Colon (tissue), 2 donors: ENCODE measurements at regions not wholly inside any gene's neighbourhood (a gene's known extent, or its start where the extent isn't known, plus 50 kb on each side); places are given as distances from the start of the nearest gene placed in this dataset.

Experiments used
- FAIRE-seq: peaks from 2 replicates; lab custom pipeline; 2012; peaks lifted over from hg19 to GRCh38; lab: Jason Lieb, UNC
- donor health status: control.
- donor health status: control.

DNA sequence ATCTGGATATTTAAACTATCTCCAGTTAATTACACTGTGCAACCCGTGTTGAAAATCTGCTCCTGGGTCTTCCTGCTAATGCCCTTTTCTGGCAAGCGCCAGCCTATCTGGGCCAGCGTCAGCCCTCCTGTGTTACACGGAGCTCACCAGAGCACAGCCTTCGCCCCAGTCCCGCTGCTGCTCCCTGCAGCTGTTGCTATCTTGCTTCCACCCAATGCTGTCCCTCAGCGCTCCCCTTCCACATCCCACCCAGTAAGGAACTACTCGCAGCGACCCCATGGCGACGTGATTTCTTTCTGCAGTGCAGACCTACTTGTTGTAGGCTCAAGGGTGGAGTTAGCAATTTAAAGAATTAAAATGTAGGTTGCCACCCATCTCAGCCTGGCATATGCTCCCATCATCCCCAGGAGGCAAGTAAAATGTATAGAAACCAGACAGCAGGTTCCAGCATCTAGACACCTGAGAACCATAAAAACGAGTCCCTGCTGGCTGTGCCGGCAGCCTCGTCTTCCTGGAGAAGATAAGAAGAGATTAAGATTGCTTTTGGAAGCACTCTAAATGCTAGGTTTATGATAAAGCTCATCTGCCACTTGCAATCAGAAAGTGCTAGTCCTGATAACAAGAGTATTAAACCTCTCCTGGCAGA, 254.3 kb upstream of the FOXQ1 start:
- no peak for FAIRE-seq

GRCh38 chr6:1055015-1055921, 256.6 kb upstream of the FOXQ1 start:
- FAIRE-seq: no peak

DNA sequence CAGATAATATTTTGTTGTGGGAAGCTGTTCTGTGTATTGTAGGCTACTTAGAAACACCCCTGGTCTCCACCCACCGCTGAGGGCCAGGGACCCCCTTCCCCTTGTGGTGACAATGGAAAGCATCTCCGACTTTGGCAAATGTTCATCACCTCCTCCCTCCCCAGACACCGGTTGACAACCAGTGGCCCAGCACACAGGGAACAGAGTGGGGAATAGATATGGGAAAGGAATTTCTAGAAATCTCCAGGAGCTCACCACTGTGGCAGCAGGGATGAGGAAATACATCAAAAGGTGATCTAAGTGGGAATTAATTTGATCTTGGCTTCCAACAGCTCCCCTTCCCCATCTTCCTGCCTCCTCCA, 257.3 kb upstream of the FOXQ1 start:
- FAIRE-seq: no peak

GRCh38 chr6:1053586-1053985, 258.3 kb upstream of the FOXQ1 start:
- FAIRE-seq: no peak

DNA sequence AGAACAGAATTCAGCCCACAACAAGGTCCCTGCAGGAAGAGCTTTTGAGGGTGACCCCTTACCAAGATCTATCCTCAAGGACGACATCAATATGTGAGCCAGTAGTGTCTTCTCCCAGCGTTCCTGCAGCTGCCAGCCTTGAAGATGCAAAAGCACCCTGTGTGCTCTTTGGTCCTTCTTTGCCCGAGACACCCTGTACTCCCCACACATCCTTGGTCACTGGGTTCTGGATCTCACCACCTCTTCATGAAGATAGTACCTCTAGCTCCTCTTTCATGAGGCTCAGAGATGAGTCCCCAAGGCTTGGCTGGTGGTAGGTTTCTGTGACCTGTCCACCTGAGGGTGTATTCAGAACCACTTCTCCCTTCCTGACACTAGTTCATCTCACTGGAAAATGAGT, 259.6 kb upstream of the FOXQ1 start:
- no peak for FAIRE-seq

DNA sequence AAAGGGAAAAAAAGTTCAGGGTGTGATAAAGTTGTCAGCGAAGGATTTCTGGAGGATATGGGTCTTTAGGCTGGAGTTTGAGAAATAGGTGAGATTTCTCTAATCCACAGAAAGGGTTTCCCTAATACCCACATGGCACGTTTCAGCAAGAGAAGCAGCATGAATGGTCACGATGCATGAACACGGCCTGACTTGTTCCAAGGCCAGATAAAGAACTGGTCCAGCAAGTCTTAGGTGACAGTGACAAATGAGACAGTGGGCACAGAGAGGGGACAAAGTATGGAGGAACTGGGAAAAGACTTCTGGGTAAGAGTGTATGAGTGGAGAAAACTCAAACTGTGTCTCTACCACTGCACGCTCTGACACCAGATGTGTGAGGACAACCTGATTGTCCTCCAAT, 262.0 kb upstream of the FOXQ1 start:
- FAIRE-seq: no peak

DNA sequence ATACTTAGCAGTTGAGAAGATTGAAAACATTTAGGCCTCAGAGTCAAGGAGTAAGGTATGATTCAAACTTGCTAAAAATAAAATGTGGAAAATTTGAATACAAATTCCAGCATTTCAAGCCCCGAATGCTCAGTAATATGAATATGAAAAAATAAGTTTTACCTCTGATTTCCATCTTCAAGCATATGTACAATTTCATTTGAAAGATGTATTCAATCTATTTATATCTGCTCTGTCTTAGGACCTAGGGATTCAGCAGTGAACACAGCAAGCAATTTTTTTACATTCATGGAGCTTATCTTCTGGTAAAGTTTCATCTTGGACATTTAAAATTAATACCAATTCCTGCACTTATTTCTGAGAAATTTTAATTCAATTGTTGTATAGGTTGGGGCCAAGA, 262.7 kb upstream of the FOXQ1 start:
- no peak for FAIRE-seq

- no peak for FAIRE-seq
These were observed 263.8 kb upstream of the FOXQ1 start for GRCh38 chr6:1047981-1048541.

- FAIRE-seq: no peak
These were observed 266.7 kb upstream of the FOXQ1 start for GRCh38 chr6:1045239-1045638.

DNA sequence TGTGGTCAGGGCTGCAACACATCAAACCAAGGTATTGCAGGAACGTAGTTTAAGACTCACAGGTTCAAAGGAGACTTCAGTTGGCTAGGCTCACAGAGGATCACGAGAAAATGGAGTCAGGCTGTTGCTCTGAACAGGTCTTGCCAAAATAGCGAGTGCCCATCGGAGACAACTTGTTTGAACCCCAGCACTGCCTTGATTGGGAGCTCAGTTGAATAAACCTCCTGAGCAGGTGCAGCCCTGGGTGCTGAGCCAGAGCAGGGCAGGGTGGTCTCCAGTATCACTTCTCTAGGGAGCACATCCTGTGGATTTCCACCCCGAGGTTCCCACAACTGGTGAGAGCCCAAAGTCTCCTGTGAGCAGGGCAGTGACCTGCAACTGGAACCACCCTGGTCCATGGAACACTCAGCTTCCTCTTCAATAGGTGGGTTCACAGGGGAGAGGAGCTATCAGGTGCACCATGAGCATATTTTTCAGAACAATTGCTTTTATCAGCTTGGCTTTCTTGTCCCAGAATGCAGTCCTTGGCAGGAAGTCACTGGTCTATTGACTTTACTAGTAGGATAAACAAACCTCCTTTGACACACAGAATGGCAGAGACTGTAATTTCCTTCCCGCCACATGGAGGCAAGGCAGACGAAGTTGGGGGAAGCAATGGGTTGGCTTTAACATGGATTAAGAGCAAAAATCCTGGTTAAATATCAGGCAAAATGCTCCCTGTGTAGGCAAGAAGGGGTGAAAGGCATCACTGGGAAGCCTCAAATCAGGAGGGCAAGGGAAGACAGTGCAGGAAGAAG, 267.7 kb upstream of the FOXQ1 start:
- no peak for FAIRE-seq

DNA sequence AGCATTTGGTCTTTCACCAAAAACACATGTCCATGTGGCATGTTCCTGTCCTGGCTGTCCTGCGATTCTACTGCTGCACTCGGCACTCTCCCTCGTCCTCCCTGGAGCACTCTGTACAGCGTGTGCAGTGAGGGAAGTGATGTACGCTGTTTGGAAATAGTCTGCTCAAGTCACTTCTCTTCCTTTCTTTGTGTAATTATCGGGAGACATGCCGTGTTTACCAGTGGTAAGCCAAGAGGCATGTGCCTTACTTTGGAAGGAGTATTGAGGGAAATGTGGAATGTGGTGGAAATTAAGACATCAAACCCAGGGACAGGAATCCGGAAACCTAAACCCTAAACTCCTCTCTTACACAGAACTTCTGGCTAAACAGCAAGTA, 268.5 kb upstream of the FOXQ1 start:
- FAIRE-seq: no peak

DNA sequence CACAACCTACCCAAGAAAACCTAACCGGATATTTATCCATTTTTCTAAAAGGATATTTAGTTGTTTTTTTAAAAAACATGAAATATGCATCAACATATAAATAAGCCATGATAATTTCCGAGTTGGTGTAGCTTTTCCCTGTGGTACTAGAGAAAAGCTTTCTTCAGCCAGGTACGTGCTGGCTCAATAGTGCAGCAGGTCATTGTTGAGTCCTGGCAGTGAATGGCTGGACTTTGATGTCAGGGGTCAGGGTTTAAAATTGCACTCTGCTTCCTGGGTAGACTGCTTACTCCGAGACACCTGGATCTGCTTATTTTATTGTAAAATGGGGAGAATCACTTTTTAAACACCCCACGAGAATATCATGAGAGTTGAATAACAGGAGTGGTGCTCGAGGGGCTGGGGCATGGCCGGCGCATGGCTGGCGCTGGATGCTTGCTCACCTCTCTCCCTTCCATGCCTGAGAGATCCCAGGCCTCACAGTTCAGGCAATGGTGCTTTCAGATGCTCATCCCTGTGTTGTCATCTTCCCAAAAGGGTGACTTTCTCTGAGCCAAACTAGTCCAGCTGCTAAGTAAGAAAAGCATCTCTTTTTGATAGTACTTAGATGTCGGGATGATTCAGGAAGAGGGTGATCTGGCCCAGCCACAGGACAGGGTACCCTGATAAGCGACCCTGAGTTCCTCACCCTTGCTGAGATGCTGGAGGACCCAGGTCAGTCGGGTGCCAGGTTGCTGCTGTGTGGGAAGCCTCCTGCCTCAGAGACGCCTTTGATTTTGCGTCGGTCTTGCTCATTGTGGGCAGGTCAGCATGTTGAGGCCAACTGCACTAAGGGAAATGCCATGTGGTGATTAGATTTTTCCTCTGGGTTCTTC, 269.1 kb upstream of the FOXQ1 start:
- no peak for FAIRE-seq

- FAIRE-seq: no peak
These were observed 271.5 kb upstream of the FOXQ1 start for GRCh38 chr6:1040393-1040792.

- no peak for FAIRE-seq
These were observed 272.2 kb upstream of the FOXQ1 start for GRCh38 chr6:1039746-1040145.

GRCh38 chr6:1039191-1039590, 272.7 kb upstream of the FOXQ1 start:
- FAIRE-seq: no peak

GRCh38 chr6:1037430-1038202, 274.3 kb upstream of the FOXQ1 start:
- no peak for FAIRE-seq

DNA sequence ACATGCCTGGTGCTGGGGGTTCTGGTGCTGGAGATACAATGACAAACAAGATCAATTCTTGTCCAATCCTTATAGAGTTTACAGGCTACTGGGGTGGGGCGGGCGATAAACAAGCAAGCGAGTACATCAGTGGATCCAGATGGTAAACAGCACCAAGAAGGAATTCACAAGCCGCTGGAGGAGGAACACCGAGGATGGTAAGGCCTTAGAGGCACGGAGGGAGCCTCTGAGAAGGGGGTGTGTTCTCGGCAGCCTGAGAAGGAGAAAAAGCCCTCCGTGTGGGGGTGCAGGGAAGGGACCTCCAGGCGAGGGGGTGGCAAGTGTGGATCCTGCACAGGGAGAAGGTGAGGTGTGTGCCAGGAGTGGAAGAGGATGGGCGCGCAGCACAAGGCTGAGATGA, 276.5 kb upstream of the FOXQ1 start:
- no peak for FAIRE-seq

DNA sequence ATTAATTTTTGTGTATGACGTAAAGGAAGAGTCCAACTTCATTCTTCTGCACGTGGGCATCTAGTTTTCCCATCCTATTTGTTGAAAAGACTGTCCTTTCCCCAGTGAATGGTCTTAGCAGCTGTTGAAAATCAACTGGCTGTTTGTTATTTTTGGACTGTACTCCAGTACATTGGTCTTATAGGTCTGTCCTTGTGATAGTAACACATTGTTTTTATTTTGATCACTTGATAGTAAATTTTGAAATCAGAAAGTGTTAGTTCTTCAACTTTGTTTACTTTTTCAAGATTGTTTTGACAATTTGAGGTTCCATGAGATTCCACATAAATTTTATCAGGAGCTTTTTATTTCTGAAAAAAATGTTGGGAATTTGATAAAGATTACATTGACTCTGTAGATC, 280.2 kb upstream of the FOXQ1 start:
- FAIRE-seq: no peak

DNA sequence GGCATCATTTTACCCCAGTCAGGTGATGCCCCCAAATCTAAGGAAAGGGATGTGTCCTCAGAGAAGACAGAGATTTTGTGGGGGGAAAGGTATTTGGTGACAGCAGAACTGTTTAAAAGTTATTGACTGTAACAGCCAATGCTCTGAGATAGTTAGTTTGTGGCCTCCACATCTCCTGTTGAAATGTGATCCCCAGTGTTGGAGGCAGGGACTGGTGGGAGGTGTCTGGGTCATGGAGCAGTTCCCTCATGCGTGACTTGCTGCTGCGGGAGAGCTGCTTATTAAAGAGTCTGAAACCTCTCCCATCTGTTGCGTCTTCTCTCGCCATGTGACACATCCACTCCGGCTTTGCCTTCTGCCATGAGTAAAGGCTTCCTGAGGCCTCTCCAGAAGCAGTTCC, 282.8 kb upstream of the FOXQ1 start:
- no peak for FAIRE-seq

- no peak for FAIRE-seq
These were observed 283.2 kb upstream of the FOXQ1 start for GRCh38 chr6:1028723-1029122.
